Retinal pigment epithelial cell (primary cell): ENCODE measurements at regions not wholly inside any gene's neighbourhood (a gene's known extent, or its start where the extent isn't known, plus 50 kb on each side); places are given as distances from the start of the nearest gene placed in this dataset.

Experiments used
- DNase-seq: peaks from one replicate; pipeline ENCODE4 v3.0.0-alpha.2; 2010; ENCODE audit warnings: low read depth
- H3K4me3 ChIP-seq: 2 replicates; pipeline ENCODE4 v1.5.1; 2011; ENCODE audit warnings: mild to moderate bottlenecking, low read length, control low read depth, moderate library complexity
- CTCF ChIP-seq: conservative IDR thresholded peaks from 2 replicates; pipeline ENCODE4 v1.5.1; 2011; ENCODE audit warnings: low read depth, low read length, control low read depth, inconsistent platforms

- no peak for TF ChIP-seq CTCF
- DNase-seq, result no peak
- no peak overlapping the region for H3K4me3 ChIP-seq
Observed at GRCh38 chr2:107585851-107586250, 240.8 kb upstream of the RGPD4 start.

GRCh38 chr2:107588181-107588580, 238.5 kb upstream of the RGPD4 start:
- DNase-seq, result no peak
- no peak for TF ChIP-seq CTCF
- no peak overlapping the region for H3K4me3 ChIP-seq

- peak; percentile 25 for DNase-seq
- H3K4me3 ChIP-seq, result no peak overlapping the region
- TF ChIP-seq CTCF, result no peak
Observed at GRCh38 chr2:107589079-107589491, 237.6 kb upstream of the RGPD4 start.

- TF ChIP-seq CTCF, result no peak
- no peak for DNase-seq
Observed at GRCh38 chr2:107591561-107592279, 235.0 kb upstream of the RGPD4 start.

GRCh38 chr2:107592280-107592624, 234.4 kb upstream of the RGPD4 start:
- H3K4me3 ChIP-seq, result no peak overlapping the region
- DNase-seq, result no peak
- TF ChIP-seq CTCF, result no peak

More at GRCh38 chr2:107591561-107592279, 235.0 kb upstream of the RGPD4 start:
- H3K4me3 ChIP-seq, result no peak overlapping the region

- DNase-seq, result no peak
- no peak overlapping the region for H3K4me3 ChIP-seq
Observed at GRCh38 chr2:107595285-107595684, 231.4 kb upstream of the RGPD4 start.

More at GRCh38 chr2:107595285-107595684, 231.4 kb upstream of the RGPD4 start:
- TF ChIP-seq CTCF, result no peak
